NT2/D1 (cell line): ENCODE measurements at regions not wholly inside any gene's neighbourhood (a gene's known extent, or its start where the extent isn't known, plus 50 kb on each side); places are given as distances from the start of the nearest gene placed in this dataset.

Experiments used
- DNase-seq: peaks from one replicate; pipeline ENCODE4 v3.0.0-alpha.2; 2011; ENCODE audit warnings: low read depth, low spot score
- H3K27me3 ChIP-seq: 2 replicates; pipeline ENCODE4 v1.6.0; 2011; ENCODE audit warnings: mild to moderate bottlenecking; ENCODE audit not compliant: insufficient read length, insufficient read depth
- H3K36me3 ChIP-seq: 2 replicates; pipeline ENCODE4 v1.6.1; 2011; ENCODE audit warnings: mild to moderate bottlenecking, low read length, mixed read lengths; ENCODE audit not compliant: insufficient read depth, insufficient read length
- H3K4me1 ChIP-seq: 2 replicates; pipeline ENCODE4 v1.5.1; 2011; ENCODE audit not compliant: insufficient read depth, insufficient read length
- H3K4me3 ChIP-seq: 2 replicates; pipeline ENCODE4 v1.5.1; 2011; ENCODE audit warnings: low read depth; ENCODE audit not compliant: insufficient read length
- H3K9ac ChIP-seq: 2 replicates; pipeline ENCODE4 v1.6.0; 2011; ENCODE audit warnings: low read depth; ENCODE audit not compliant: insufficient read length
- H3K9me3 ChIP-seq: 2 replicates; pipeline ENCODE4 v1.5.1; 2011; ENCODE audit warnings: mild to moderate bottlenecking, low read length; ENCODE audit not compliant: insufficient read depth
- SUZ12 ChIP-seq: IDR thresholded peaks from 2 replicates; pipeline ENCODE4 v1.6.1; 2011; ENCODE audit not compliant: insufficient read length, insufficient read depth; ENCODE audit errors: extremely low read depth
- YY1 ChIP-seq: IDR thresholded peaks from 2 replicates; pipeline ENCODE4 v1.6.1; 2011; ENCODE audit not compliant: insufficient read length, insufficient read depth
- ZNF274 ChIP-seq: IDR thresholded peaks from 2 replicates; pipeline ENCODE4 v1.6.1; 2011; ENCODE audit warnings: mild to moderate bottlenecking, low read depth, low read length

GRCh38 chr7:125648543-125648942, 718.9 kb upstream of the POT1 start:
- no peak for DNase-seq
- TF ChIP-seq SUZ12 (no peak), ZNF274 (no peak), YY1 (no peak)

GRCh38 chr7:125645770-125646169, 716.1 kb upstream of the POT1 start:
- H3K27me3 ChIP-seq = no peaks in the 10 kb centered on the region
- H3K9me3 ChIP-seq = no peaks in the 10 kb centered on the region
- DNase-seq = no peak
- no peaks in the 10 kb centered on the region for H3K4me1 ChIP-seq
- no peak overlapping the region for H3K4me3 ChIP-seq
- H3K36me3 ChIP-seq = no peaks in the 10 kb centered on the region
- TF ChIP-seq SUZ12 = no peak
- no peak for TF ChIP-seq ZNF274
- TF ChIP-seq YY1 = no peak
- no peak overlapping the region for H3K9ac ChIP-seq

More at GRCh38 chr7:125648543-125648942, 718.9 kb upstream of the POT1 start:
- Histone ChIP-seq H3K27me3 (no peaks in the 10 kb centered on the region), H3K9me3 (no peaks in the 10 kb centered on the region), H3K4me1 (no peaks in the 10 kb centered on the region), H3K9ac (no peak overlapping the region), H3K36me3 (no peaks in the 10 kb centered on the region), H3K4me3 (no peak overlapping the region)

- no peak for DNase-seq
These were observed 714.5 kb upstream of the POT1 start for GRCh38 chr7:125644109-125644508.

GRCh38 chr7:125643302-125643701, 713.7 kb upstream of the POT1 start:
- no peaks in the 10 kb centered on the region for H3K9me3 ChIP-seq
- TF ChIP-seq YY1 (no peak), ZNF274 (no peak), SUZ12 (no peak)
- no peak overlapping the region for H3K4me3 ChIP-seq
- DNase-seq = no peak
- no peaks in the 10 kb centered on the region for H3K36me3 ChIP-seq
- no peaks in the 10 kb centered on the region for H3K27me3 ChIP-seq
- H3K4me1 ChIP-seq = no peaks in the 10 kb centered on the region
- H3K9ac ChIP-seq = no peak overlapping the region

More at GRCh38 chr7:125644109-125644508, 714.5 kb upstream of the POT1 start:
- Histone ChIP-seq H3K9ac (no peak overlapping the region), H3K9me3 (no peaks in the 10 kb centered on the region), H3K36me3 (no peaks in the 10 kb centered on the region), H3K4me1 (no peaks in the 10 kb centered on the region), H3K4me3 (no peak overlapping the region), H3K27me3 (no peaks in the 10 kb centered on the region)
- TF ChIP-seq SUZ12 = no peak
- no peak for TF ChIP-seq ZNF274
- no peak for TF ChIP-seq YY1

- no peaks in the 10 kb centered on the region for H3K9me3 ChIP-seq
- no peak for TF ChIP-seq ZNF274
- H3K27me3 ChIP-seq = no peaks in the 10 kb centered on the region
- no peaks in the 10 kb centered on the region for H3K36me3 ChIP-seq
- no peak overlapping the region for H3K4me3 ChIP-seq
- no peaks in the 10 kb centered on the region for H3K4me1 ChIP-seq
- H3K9ac ChIP-seq = no peak overlapping the region
- no peak for DNase-seq
These were observed 712.3 kb upstream of the POT1 start for GRCh38 chr7:125641884-125642283.

GRCh38 chr7:125636320-125636962, 706.8 kb upstream of the POT1 start:
- no peak for DNase-seq
- Histone ChIP-seq H3K9ac (no peak overlapping the region), H3K4me1 (no peaks in the 10 kb centered on the region), H3K27me3 (no peaks in the 10 kb centered on the region), H3K36me3 (no peaks in the 10 kb centered on the region), H3K9me3 (no peaks in the 10 kb centered on the region), H3K4me3 (no peak overlapping the region)
- TF ChIP-seq YY1 (no peak), ZNF274 (no peak), SUZ12 (no peak)

- Histone ChIP-seq H3K36me3 (no peaks in the 10 kb centered on the region), H3K27me3 (no peaks in the 10 kb centered on the region), H3K4me3 (no peak overlapping the region), H3K9me3 (no peaks in the 10 kb centered on the region), H3K4me1 (no peaks in the 10 kb centered on the region), H3K9ac (no peak overlapping the region)
- no peak for DNase-seq
- TF ChIP-seq ZNF274 (no peak), SUZ12 (no peak), YY1 (no peak)
These were observed 688.9 kb upstream of the POT1 start for GRCh38 chr7:125618516-125618915.
